ENCODE measurements at regions not wholly inside any gene's neighbourhood (a gene's known extent, or its start where the extent isn't known, plus 50 kb on each side); places are given as distances from the start of the nearest gene placed in this dataset.

DNA sequence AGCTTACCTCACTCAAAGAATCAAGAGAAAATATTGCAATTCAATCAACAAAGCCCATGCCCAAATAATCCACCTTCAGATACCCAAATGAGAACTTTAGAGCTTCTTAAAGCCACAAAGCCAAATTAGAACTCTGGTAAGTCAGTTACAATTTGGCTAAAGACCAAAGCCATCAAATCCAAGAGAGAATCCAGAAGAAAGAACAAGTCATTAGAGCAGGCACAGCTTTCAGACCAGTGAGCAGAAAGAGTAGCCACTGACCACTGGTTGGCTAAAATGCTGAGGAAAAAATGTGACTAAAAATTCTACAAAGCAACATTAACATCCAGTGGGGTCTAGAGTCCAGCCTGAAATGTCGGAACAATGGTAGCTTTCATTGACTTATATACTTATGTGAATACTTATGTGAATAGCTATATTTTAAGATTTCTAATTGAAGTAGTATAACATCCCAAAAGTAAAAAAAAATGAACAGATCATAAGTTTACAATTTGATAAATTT is 735.2 kb upstream of the TBX3 start:
- H2AFZ ChIP-seq (ENCODE audit: low read depth, low read length, poor library complexity, severe bottlenecking), result no peak overlapping the region
- H3K36me3 ChIP-seq (ENCODE audit: control insufficient read depth in 1 of 2, insufficient read depth in 2 of 2, low read length in 2 of 2), result no peaks in the 10 kb centered on the region
- H3K9me2 ChIP-seq (ENCODE audit: insufficient read depth), result no peaks in the 10 kb centered on the region; the same call in 1 of the 2 replicates
- no peak for TF ChIP-seq CEBPB (IDR thresholded peaks at IDR 0.05; ENCODE audit: low read depth)
- TF ChIP-seq RAD21 (IDR thresholded peaks at IDR 0.05; ENCODE audit: low read depth), result no peak
- TF ChIP-seq ELF1 (IDR thresholded peaks at IDR 0.05; ENCODE audit: borderline replicate concordance, low read depth), result no peak
- TF ChIP-seq EZH2phosphoT487 (IDR thresholded peaks at IDR 0.05; ENCODE audit: borderline replicate concordance), result no peak
- TF ChIP-seq EZH2 (IDR thresholded peaks at IDR 0.05), result no peak
- no peak for TF ChIP-seq SP1 (IDR thresholded peaks at IDR 0.05; ENCODE audit: low read depth)
- no peak for TF ChIP-seq EGR1 (IDR thresholded peaks at IDR 0.05; ENCODE audit: low read depth)
- TF ChIP-seq YY1 (IDR thresholded peaks at IDR 0.05; ENCODE audit: extremely low read depth, insufficient replicate concordance, low read depth, low read length), result no peak
- no peak for TF ChIP-seq ZFX (IDR thresholded peaks at IDR 0.05)
- TF ChIP-seq SIN3A (IDR thresholded peaks at IDR 0.05; ENCODE audit: low read depth), result no peak
- no peak for TF ChIP-seq POLR2AphosphoS5 (IDR thresholded peaks at IDR 0.05; ENCODE audit: low read depth, low read length)
- TF ChIP-seq, protein P1, sequence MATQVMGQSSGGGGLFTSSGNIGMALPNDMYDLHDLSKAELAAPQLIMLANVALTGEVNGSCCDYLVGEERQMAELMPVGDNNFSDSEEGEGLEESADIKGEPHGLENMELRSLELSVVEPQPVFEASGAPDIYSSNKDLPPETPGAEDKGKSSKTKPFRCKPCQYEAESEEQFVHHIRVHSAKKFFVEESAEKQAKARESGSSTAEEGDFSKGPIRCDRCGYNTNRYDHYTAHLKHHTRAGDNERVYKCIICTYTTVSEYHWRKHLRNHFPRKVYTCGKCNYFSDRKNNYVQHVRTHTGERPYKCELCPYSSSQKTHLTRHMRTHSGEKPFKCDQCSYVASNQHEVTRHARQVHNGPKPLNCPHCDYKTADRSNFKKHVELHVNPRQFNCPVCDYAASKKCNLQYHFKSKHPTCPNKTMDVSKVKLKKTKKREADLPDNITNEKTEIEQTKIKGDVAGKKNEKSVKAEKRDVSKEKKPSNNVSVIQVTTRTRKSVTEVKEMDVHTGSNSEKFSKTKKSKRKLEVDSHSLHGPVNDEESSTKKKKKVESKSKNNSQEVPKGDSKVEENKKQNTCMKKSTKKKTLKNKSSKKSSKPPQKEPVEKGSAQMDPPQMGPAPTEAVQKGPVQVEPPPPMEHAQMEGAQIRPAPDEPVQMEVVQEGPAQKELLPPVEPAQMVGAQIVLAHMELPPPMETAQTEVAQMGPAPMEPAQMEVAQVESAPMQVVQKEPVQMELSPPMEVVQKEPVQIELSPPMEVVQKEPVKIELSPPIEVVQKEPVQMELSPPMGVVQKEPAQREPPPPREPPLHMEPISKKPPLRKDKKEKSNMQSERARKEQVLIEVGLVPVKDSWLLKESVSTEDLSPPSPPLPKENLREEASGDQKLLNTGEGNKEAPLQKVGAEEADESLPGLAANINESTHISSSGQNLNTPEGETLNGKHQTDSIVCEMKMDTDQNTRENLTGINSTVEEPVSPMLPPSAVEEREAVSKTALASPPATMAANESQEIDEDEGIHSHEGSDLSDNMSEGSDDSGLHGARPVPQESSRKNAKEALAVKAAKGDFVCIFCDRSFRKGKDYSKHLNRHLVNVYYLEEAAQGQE (IDR thresholded peaks at IDR 0.05; ENCODE audit: low read depth), result no peak
- TF ChIP-seq, protein P2, sequence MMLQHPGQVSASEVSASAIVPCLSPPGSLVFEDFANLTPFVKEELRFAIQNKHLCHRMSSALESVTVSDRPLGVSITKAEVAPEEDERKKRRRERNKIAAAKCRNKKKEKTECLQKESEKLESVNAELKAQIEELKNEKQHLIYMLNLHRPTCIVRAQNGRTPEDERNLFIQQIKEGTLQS (IDR thresholded peaks at IDR 0.05), result no peak
- no peak for TF ChIP-seq JUND (IDR thresholded peaks at IDR 0.05)
- no peak for TF ChIP-seq TCF7L2 (IDR thresholded peaks at IDR 0.05; ENCODE audit: borderline replicate concordance, extremely low read depth, insufficient read depth, insufficient read length)
- TF ChIP-seq, protein P3, sequence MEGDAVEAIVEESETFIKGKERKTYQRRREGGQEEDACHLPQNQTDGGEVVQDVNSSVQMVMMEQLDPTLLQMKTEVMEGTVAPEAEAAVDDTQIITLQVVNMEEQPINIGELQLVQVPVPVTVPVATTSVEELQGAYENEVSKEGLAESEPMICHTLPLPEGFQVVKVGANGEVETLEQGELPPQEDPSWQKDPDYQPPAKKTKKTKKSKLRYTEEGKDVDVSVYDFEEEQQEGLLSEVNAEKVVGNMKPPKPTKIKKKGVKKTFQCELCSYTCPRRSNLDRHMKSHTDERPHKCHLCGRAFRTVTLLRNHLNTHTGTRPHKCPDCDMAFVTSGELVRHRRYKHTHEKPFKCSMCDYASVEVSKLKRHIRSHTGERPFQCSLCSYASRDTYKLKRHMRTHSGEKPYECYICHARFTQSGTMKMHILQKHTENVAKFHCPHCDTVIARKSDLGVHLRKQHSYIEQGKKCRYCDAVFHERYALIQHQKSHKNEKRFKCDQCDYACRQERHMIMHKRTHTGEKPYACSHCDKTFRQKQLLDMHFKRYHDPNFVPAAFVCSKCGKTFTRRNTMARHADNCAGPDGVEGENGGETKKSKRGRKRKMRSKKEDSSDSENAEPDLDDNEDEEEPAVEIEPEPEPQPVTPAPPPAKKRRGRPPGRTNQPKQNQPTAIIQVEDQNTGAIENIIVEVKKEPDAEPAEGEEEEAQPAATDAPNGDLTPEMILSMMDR (IDR thresholded peaks at IDR 0.05 in 2 of 3, conservative IDR thresholded peaks at IDR 0.05 in 1 of 3; ENCODE audit: borderline replicate concordance in 1 of 3, insufficient read depth in 1 of 3, low read depth in 2 of 3, low read length in 2 of 3), result no peak
- TF ChIP-seq, protein P4, sequence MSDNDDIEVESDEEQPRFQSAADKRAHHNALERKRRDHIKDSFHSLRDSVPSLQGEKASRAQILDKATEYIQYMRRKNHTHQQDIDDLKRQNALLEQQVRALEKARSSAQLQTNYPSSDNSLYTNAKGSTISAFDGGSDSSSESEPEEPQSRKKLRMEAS (IDR thresholded peaks at IDR 0.05), result no peak
- TF ChIP-seq SRF (IDR thresholded peaks at IDR 0.05; ENCODE audit: low read depth), result no peak
- TF ChIP-seq ZNF274 (IDR thresholded peaks at IDR 0.05; ENCODE audit: low read depth, low read length), result no peak
- no peak overlapping the region for H3K27ac ChIP-seq (ENCODE audit: low read depth, low read length)
- no peak overlapping the region for H3K9ac ChIP-seq (ENCODE audit: low read length)
- ChIA-PET RAD21 (ENCODE audit: low non-redundant PET in 1 of 2, low total read pairs in 2 of 2, uncharacterized antibody in 2 of 2, unreplicated experiment in 2 of 2) (no interaction called here), CTCF (no interaction called here), POLR2A (interaction anchor here (1.0 kb wide), 1 partner anchor 735 kb away, joined by 3 read pairs; the partner anchor contains the start of gene TBX3)
- no peak overlapping the region for H3K4me2 ChIP-seq (ENCODE audit: low read length)
- BruUV-seq (replicated peaks), result no TSS peak
- no peaks in the 10 kb centered on the region for H3K9me3 ChIP-seq (ENCODE audit: control insufficient read depth in 1 of 2, insufficient read depth in 1 of 2, low read depth in 1 of 2, low read length in 2 of 2)
- H3K79me2 ChIP-seq (ENCODE audit: insufficient read depth, low read length), result no peaks in the 10 kb centered on the region
- ATAC-seq, result no peak
- intact Hi-C loops (cut with micrococcal nuclease), result no loop called here
- H4K20me1 ChIP-seq (ENCODE audit: insufficient read depth), result no peaks in the 10 kb centered on the region
- H3K27me3 ChIP-seq (ENCODE audit: insufficient read depth, low read length), result peaks cover 17% of the 10 kb centered on the region
- DNase-seq (ENCODE audit: low read depth, low spot score), result no peak
- no peak overlapping the region for H3K4me3 ChIP-seq (replicated peaks in 1 of 2; ENCODE audit: low read depth in 1 of 2, low read length in 2 of 2)
- no peaks in the 10 kb centered on the region for H3K4me1 ChIP-seq (ENCODE audit: control insufficient read depth in 1 of 2, insufficient read depth in 2 of 2, low read length in 2 of 2)

Measured in HCT116 (cell line).